MM.1S (cell line): ENCODE measurements at regions not wholly inside any gene's neighbourhood (a gene's known extent, or its start where the extent isn't known, plus 50 kb on each side); places are given as distances from the start of the nearest gene placed in this dataset.

Experiments used
- DNase-seq: peaks from one replicate; pipeline ENCODE4 v3.0.0-alpha.2; 2015
- H2AFZ ChIP-seq: fragments of 300-600 bp; sonication (generic); 2 replicates; pipeline ENCODE4 v1.6.0; 2016; ENCODE audit warnings: antibody characterized with exemption, low read length
- H3F3A ChIP-seq: fragments of 300-600 bp; sonication (generic); 2 replicates; pipeline ENCODE4 v1.6.1; 2016; ENCODE audit warnings: mild to moderate bottlenecking, antibody characterized with exemption, low read length, moderate library complexity, mixed read lengths; ENCODE audit not compliant: insufficient read depth
- H3K27ac ChIP-seq: fragments of 300-600 bp; sonication (generic); 2 replicates; pipeline ENCODE4 v1.5.1; 2016; ENCODE audit warnings: mild to moderate bottlenecking, low read length
- H3K27me3 ChIP-seq: fragments of 300-600 bp; sonication (generic); replicated peaks from 2 replicates; pipeline ENCODE4 v1.6.0; 2016; ENCODE audit warnings: low read length; ENCODE audit not compliant: insufficient read depth
- H3K36me3 ChIP-seq: fragments of 300-600 bp; sonication (generic); replicated peaks from 2 replicates; pipeline ENCODE4 v1.6.1; 2016; ENCODE audit warnings: mild to moderate bottlenecking, low read length, mixed read lengths; ENCODE audit not compliant: insufficient read depth
- H3K4me1 ChIP-seq: fragments of 300-600 bp; sonication (generic); 2 replicates; pipeline ENCODE4 v1.6.1; 2016; ENCODE audit warnings: low read length, mixed read lengths
- H3K4me2 ChIP-seq: fragments of 300-600 bp; sonication (generic); 2 replicates; pipeline ENCODE4 v1.6.0; 2016; ENCODE audit warnings: low read depth, low read length
- H3K4me3 ChIP-seq: fragments of 300-600 bp; sonication (generic); 2 replicates; pipeline ENCODE4 v1.5.1; 2016; ENCODE audit warnings: low read length, mixed read lengths
- H3K79me2 ChIP-seq: fragments of 300-600 bp; sonication (generic); 2 replicates; pipeline ENCODE4 v1.6.1; 2016; ENCODE audit warnings: mixed run types, low read length, mixed read lengths
- H3K9ac ChIP-seq: fragments of 300-600 bp; sonication (generic); 2 replicates; pipeline ENCODE4 v1.6.1; 2016; ENCODE audit warnings: low read length, mixed read lengths
- H3K9me2 ChIP-seq: fragments of 300-600 bp; sonication (generic); replicated peaks from 2 replicates; pipeline ENCODE4 v1.6.1; 2016; ENCODE audit warnings: mild to moderate bottlenecking, low read length, mixed read lengths; ENCODE audit not compliant: insufficient read depth
- H3K9me3 ChIP-seq: fragments of 300-600 bp; sonication (generic); replicated peaks from 2 replicates; pipeline ENCODE4 v1.6.1; 2016; ENCODE audit warnings: mild to moderate bottlenecking, low read length, mixed read lengths; ENCODE audit not compliant: insufficient read depth
- H4K20me1 ChIP-seq: fragments of 300-600 bp; sonication (generic); 2 replicates; pipeline ENCODE4 v1.6.1; 2016; ENCODE audit warnings: mild to moderate bottlenecking, low read length, moderate library complexity, mixed read lengths; ENCODE audit not compliant: insufficient read depth
- EZH2 ChIP-seq: fragments of 300-600 bp; sonication (generic); optimal IDR thresholded peaks from 2 replicates; pipeline ENCODE3; 2017; ENCODE audit warnings: low read depth, mild to moderate bottlenecking, antibody characterized with exemption, low read length, mixed read lengths
- EZH2phosphoT487 ChIP-seq: fragments of 300-600 bp; sonication (generic); IDR thresholded peaks from 2 replicates; pipeline ENCODE4 v1.6.1; 2018; ENCODE audit warnings: antibody characterized with exemption, low read length
- TF ChIP-seq, protein P1 (sequence below): fragments of 300-600 bp; sonication (generic); IDR thresholded peaks from 2 replicates; pipeline ENCODE4 v1.5.1; 2016; ENCODE audit warnings: antibody characterized with exemption, low read length, mixed read lengths

DNA sequence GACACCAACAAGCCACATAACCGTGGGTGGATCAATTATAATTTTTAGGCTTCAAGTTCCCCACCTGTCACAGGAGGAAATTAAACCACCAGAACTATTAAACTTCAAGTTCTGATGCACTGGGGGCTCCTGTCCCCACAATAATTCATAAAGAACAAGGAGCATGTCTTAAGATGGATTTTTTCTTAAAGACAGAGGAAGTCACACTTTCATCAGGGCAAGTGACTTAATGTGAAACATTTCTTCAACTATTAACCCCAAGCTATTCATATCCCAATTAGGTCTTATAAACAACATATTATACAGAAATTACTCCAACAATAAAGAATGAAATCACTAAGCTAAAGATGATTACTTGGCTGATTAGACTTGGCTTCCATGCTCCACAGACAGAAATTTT is 292.5 kb downstream of the ETAA1 start:
- H3K9me2 ChIP-seq, result no peaks in the 10 kb centered on the region
- no peaks in the 10 kb centered on the region for H3K4me1 ChIP-seq
- H3K9me3 ChIP-seq, result no peaks in the 10 kb centered on the region
- DNase-seq, result no peak
- no peak overlapping the region for H2AFZ ChIP-seq
- no peaks in the 10 kb centered on the region for H3F3A ChIP-seq
- H3K27me3 ChIP-seq, result no peaks in the 10 kb centered on the region
- H4K20me1 ChIP-seq, result no peaks in the 10 kb centered on the region
- H3K4me3 ChIP-seq, result no peak overlapping the region
- H3K27ac ChIP-seq, result no peak overlapping the region
- TF ChIP-seq EZH2 (no peak), EZH2phosphoT487 (no peak)
- TF ChIP-seq, protein P1, sequence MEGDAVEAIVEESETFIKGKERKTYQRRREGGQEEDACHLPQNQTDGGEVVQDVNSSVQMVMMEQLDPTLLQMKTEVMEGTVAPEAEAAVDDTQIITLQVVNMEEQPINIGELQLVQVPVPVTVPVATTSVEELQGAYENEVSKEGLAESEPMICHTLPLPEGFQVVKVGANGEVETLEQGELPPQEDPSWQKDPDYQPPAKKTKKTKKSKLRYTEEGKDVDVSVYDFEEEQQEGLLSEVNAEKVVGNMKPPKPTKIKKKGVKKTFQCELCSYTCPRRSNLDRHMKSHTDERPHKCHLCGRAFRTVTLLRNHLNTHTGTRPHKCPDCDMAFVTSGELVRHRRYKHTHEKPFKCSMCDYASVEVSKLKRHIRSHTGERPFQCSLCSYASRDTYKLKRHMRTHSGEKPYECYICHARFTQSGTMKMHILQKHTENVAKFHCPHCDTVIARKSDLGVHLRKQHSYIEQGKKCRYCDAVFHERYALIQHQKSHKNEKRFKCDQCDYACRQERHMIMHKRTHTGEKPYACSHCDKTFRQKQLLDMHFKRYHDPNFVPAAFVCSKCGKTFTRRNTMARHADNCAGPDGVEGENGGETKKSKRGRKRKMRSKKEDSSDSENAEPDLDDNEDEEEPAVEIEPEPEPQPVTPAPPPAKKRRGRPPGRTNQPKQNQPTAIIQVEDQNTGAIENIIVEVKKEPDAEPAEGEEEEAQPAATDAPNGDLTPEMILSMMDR, result no peak
- H3K9ac ChIP-seq, result no peak overlapping the region
- no peaks in the 10 kb centered on the region; the same call in 1 of the 2 replicates for H3K36me3 ChIP-seq
- no peaks in the 10 kb centered on the region for H3K79me2 ChIP-seq
- H3K4me2 ChIP-seq, result no peak overlapping the region

DNA sequence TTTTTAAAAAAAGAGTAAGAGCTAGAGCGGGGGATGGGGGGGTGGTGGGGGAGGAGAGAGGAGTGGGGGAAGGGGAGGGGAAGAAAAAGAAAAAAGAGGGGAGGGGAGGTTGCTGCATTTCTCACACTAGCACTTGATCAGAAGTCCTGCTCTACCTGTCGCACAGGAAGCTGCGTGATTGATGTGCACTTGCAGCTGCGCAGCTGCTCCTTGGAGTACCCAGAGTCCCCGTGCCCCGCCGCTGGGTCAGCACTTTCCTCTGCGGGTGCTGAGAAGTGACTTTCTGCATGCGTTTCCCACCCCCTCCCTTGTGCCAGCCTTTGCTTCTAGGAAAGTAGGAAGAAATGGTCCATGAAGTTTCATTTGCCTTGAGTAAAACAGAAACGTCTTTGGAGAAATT is 297.3 kb downstream of the ETAA1 start:
- Histone ChIP-seq H3K79me2 (no peaks in the 10 kb centered on the region), H3K4me1 (no peaks in the 10 kb centered on the region), H3K4me3 (no peak overlapping the region), H2AFZ (peak overlapping the region; percentile 44; the same call in 1 of the 2 replicates), H3K27me3 (no peaks in the 10 kb centered on the region), H3F3A (no peaks in the 10 kb centered on the region), H3K4me2 (no peak overlapping the region), H3K27ac (no peak overlapping the region), H3K36me3 (no peaks in the 10 kb centered on the region; the same call in 1 of the 2 replicates), H4K20me1 (no peaks in the 10 kb centered on the region), H3K9me2 (no peaks in the 10 kb centered on the region), H3K9ac (no peak overlapping the region), H3K9me3 (no peaks in the 10 kb centered on the region)
- peak; percentile 53 for DNase-seq
- TF ChIP-seq EZH2, result no peak
- no peak for TF ChIP-seq EZH2phosphoT487
- TF ChIP-seq, protein P1, result no peak

DNA sequence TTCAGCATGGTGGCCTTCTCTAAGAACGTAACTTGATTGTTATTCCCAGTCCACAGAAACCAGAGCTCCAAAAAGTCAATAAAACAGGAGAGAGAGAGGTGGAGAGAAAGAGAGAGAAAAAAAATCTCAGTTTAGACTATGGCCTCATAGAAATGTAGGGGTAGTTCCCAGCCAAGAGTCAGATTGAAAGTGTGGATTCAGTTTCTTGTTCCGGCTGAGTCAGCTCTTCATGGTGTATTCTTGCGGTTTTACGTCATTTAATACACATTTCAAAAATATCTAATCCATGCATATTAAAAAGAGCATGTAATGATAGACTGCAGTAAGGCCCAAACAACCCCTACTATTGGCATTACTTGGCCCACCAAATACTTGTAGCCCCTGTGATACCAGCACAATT is 303.9 kb downstream of the ETAA1 start:
- H3F3A ChIP-seq, result no peaks in the 10 kb centered on the region
- peaks cover 5% of the 10 kb centered on the region; the same call in 1 of the 2 replicates for H3K4me1 ChIP-seq
- no peaks in the 10 kb centered on the region for H3K9me2 ChIP-seq
- H3K27ac ChIP-seq, result no peak overlapping the region
- H3K4me2 ChIP-seq, result no peak overlapping the region
- no peak overlapping the region for H3K9ac ChIP-seq
- H2AFZ ChIP-seq, result no peak overlapping the region
- H3K27me3 ChIP-seq, result no peaks in the 10 kb centered on the region
- TF ChIP-seq, protein P1, result no peak
- no peak for TF ChIP-seq EZH2
- no peak for TF ChIP-seq EZH2phosphoT487
- no peaks in the 10 kb centered on the region for H3K9me3 ChIP-seq
- no peaks in the 10 kb centered on the region for H4K20me1 ChIP-seq
- DNase-seq, result no peak
- no peaks in the 10 kb centered on the region for H3K36me3 ChIP-seq
- no peaks in the 10 kb centered on the region for H3K79me2 ChIP-seq
- H3K4me3 ChIP-seq, result no peak overlapping the region
